CD1c-positive myeloid dendritic cell (primary cell): ENCODE measurements at regions not wholly inside any gene's neighbourhood (a gene's known extent, or its start where the extent isn't known, plus 50 kb on each side); places are given as distances from the start of the nearest gene placed in this dataset.
"Not testable (repeated sequence)": the region's sequence is repeated elsewhere in the genome, so short reads cannot be mapped to it uniquely, and the experiment has no call there.

Source experiments
- DNase-seq: peaks from one replicate; pipeline ENCODE4 v3.0.0-alpha.2; 2016; ENCODE audit errors: extremely low spot score

DNA sequence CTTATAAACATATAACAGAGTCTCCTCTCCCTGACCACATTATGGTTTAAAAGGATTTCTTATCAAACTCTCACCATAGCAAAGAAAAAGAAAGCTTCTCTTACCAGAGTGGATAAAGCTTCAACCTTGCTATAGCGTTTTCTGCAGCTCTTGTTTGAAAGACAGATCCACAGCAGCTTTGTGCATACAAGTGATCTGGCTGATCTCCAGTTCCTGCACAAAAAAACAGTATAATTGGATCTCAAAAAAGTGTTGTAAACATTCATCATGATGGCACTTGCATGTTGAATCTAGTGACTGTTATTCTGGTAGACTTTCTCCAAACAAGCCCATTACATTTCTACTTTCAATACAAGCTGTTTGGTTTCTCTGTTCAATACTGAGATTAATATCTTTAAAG, 178.9 kb upstream of the MGAT4C start:
- no peak for DNase-seq

DNA sequence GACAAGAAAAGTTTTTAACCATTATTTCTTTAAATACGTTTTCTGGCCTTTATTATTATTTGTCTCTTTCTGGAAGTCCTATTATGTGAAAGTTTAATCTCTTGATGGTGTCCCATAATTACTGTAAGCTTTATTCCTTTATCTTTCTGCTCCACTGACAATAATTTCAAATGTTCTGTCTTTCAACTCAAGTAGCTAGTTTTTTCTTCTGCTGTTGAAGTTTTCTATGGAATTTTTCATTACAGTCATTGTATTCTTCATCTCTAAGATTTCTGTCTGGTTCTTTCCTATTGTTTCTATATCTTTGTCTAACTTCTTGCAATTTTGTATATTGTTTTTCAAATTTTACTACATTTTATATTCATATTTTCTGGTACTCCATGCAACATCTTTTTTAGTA, 173.6 kb upstream of the MGAT4C start:
- DNase-seq: no peak

DNA sequence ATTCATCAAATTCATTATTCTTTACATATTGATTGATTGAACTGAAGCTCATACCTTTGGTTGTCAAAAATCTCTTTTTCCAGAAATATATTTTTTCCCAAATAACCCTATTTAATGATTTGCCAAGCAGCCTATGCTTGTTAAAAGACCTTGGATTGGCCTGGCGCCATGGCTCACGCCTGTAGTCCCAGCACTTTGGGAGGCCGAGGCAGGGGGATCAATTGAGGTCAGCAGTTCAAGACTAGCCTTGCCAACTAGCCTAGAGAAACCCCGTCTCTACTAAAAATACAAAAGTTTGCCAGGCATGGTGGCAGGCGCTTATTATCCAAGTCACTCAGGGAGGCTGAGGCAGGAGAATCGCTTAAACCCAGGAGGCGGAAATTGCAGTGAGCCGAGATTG, 165.1 kb upstream of the MGAT4C start:
- no peak for DNase-seq

DNA sequence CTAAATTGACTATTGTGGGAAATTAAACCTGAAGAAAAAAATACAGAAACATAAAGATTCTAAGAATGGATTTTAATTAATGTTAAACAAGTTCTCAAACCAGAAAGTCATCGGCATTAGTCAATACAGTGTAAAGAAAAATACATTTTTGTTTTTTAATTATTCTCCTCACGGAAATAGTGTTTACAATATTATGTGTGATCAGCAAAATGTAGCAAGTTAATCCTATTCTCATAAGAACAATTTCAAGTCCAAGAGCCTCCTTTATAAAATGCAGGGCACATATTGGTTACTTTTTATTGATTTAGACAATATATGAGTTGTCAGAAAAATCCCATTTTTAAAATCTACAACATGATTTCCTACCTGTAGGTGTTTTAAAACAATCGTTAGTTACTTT, 158.0 kb upstream of the MGAT4C start:
- DNase-seq: no peak

DNA sequence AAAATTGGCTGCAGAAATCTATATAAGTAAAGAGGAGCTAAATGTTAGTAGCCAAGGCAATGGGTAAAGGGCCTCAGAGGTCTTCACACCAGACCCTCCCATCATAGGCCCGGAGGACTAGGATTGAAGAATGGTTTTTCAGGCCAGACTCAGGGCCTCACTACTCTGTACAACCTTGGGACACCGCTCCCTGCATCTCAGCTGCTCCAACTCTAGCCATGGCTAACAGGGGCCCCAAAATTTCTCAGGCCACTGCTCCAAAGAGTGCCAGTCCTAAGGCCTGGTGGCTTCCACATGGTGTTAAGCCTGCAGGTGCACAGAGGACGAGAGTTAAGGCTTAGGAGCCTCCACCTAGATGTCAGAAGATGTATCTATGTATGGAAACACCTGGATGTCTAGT, 155.5 kb upstream of the MGAT4C start:
- DNase-seq: no peak

DNA sequence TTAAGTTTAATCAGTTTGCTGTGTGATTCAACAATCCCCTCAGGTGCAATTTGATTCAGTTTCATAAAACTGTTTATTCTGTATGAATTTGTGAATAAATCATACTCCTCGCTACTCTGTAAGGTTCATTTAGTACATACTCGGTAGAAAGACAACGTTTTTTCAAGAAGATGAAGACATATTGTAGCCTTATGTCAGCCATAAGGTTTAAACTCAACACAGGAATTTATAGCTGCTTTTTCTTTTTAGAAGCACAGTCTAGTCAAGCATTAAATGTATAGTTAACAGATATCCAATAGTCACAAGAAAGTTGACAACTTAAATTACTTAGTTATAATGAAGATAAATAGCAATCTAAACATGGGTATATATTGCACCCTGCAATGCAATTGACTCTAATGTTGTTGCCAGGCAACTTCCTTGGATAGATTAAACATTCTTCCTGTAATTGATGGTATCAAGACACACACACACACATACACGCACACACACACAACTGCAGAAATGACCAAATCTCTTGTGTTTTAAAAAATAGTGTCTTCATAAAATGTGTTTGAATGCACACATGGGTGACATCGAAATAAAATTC, 151.5 kb upstream of the MGAT4C start:
- no peak for DNase-seq

DNA sequence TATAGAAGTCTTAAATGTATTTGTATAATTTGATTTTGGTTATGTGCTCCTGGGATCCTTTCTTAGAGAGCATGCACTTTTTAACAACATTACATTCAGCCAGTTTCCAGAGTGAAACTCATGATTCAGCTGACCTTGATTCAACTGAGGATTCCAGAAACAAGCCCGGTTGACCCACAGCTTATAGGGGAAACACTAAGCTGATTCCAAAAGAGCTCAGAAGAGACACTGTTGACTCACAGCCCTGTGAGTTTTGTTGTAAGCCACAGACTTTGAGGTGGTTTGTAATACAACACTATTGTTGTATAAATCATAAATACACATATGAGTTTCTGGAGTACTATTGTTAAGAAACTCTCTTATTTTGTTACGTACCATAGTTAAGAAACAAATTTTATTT, 133.8 kb upstream of the MGAT4C start:
- DNase-seq: no peak

DNA sequence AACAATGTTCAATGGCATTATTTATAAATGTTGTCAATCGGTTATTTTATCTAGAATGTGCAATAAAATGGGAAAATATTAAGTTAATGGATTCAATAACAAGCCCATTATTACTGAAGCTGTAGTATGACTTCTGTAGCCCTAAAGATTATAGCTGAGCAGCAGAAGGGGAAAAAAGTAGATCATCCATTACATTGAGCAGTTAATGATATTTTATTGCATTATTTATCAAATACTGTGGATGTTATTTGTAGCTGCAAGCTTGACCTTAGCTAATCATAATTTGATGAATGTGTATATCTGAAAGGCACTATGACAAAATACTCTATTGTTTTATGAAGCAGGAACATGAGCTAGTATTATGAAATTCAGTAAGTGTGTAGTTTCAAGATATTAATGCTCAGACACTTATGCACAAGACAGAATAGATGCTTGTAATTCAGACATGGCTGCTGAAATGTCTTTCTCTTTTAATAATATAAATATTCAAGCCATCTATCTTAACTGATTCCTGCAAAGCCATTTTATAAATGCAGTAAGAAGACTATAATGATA, 131.5 kb upstream of the MGAT4C start:
- DNase-seq: no peak

DNA sequence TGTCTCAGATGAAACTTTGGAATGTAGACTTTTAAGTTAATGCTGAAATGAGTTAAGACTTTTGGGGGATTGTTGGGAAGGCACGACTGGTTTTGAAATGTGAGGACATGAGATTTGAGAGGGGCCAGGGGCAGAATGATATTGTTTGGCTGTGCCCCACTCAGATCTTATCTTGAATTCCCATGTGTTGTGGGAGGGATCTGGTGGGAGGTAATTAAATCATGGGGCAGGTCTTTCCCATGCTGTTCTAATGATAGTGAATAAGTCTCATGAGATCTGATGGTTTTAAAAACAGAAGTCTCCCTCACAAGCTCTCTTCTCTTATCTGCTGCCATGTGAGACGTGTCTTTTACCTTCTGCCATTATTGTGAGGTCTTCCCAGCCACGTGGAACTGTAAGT, 127.6 kb upstream of the MGAT4C start:
- DNase-seq: not testable (repeated sequence)

DNA sequence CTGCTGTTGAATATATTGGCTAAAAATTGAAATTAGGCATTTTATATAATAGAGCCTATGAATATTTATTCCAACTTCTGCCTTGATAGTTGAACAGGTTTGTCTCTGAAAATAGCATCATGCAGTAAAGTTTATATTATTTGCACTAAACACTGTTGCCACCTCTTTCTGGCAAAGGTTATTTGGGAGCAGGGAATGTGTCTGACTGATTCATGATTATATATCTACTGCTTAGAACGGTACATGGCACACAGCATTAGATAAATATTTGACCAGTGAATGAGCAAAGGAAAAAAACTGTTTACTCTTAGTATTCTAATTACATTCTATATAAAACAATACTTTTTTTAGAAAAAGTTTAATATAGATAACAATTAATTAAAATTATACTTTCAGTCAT, 123.1 kb upstream of the MGAT4C start:
- no peak for DNase-seq

DNA sequence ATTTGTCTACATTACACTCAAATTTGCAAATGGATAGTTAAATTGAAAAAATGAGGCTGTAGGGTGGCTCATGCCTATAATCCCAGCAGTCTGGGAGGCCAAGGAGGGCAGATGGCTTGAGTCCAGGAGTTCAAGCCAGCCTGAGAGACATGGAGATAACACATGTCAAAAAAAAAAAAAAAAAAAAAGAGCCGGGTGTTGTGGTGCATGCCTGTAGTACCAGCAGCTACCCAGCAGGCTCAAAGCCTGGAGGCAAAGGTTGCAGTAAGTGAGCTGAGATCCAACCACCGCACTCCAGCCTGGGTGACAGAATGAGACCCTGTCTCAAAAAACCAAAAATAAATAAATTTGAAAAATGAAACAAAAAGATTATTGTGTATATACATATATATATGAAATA, 119.9 kb upstream of the MGAT4C start:
- no peak for DNase-seq

DNA sequence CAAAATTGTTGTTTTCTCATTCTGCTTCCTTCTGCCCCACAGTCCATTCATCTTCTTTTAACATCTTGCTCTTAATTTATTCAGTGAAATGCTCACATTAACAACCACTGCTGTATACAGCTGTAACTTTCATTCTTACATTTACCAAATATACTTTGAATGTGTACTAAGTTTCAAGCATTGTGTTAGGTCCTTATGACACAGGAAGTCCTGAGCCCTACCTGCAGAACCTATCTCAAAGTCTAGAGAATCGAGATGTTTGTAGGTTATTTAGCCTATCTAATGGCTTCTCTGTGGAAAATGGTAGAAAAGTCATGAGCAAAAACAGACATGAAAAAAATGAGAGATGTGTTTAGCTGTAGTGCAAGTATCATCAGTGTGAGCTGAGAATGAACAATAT, 117.6 kb upstream of the MGAT4C start:
- no peak for DNase-seq

DNA sequence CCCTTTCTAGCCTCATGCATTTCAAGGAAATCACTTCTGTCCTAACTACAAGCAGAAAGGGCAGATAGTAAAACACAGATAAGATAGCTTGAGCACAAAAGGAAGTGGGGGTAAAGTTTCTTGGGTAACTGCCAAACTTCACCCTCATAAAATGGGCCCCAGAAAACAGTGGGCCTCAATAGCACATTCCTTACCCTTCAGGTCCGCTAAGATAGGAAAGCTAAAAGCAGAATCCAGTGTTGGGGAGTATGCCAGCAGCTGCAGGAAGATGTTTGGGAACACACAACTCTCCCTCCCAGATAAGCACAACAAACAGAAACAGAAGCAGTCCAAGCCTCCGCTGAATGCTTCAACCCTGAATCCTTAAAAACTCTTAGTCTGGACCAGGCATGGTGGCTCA, 110.9 kb upstream of the MGAT4C start:
- DNase-seq: no peak

DNA sequence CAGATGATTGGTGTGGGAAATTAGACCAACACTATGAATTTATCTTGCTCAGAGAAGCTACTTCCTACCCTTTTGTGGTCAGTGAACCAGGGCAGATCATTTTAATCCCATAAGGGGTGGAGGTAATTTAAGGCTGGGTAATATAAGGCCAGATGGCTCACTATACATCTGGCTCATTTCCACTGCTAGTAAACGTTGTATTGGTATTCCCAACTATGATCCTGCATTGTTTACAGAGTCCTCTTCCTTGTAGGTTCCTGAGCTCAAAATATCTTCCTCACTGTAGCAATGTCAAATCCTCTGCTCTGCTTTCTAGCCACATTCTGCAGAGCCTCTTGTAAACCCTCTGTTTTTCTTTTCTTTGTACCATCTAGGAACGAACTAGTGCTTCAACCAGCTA, 93.0 kb upstream of the MGAT4C start:
- DNase-seq: no peak

DNA sequence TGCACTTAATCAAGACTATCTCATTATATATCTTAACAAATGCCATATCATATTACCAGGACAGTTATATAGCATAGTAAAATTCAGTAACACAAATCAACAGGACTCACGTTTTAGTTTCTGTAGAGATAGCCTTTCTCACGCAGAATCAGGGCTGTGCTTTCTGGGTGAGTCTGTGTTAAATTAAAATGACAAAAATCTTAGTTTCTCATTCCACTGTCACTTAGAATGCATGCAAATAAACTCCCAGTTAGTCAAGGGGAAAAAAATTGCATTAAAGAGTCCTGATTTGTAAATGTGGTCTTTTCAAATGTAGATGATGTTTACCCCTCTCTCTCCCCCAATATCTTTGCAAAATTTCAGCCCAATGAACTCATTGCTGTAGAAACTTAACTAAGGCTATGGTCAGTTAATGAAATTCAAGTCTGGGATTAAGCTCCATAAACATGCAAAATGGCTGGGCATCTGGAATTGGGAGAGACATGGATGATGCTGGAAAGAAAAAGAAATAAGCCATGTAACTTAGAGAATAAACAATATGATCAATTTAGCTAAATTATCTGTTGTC, 77.8 kb upstream of the MGAT4C start:
- DNase-seq: no peak

DNA sequence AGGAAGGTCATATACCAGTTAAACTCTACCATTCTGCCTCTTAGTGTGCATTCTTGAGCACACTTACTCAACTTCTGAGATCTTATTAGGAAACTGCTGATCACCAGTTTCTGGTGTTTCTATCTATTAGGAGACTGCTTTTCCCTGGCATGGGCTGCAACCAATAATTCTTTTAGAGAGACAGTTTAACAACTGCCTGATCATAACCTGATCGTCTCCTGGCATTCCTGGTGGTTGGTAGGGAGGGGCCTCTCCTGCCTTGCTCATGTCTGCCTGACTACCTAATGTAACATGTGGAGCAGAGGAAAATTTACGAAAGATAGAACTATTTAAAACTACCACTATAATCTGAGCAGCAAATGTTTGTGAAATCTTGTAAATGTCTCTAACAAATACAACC, 75.3 kb upstream of the MGAT4C start:
- DNase-seq: no peak

DNA sequence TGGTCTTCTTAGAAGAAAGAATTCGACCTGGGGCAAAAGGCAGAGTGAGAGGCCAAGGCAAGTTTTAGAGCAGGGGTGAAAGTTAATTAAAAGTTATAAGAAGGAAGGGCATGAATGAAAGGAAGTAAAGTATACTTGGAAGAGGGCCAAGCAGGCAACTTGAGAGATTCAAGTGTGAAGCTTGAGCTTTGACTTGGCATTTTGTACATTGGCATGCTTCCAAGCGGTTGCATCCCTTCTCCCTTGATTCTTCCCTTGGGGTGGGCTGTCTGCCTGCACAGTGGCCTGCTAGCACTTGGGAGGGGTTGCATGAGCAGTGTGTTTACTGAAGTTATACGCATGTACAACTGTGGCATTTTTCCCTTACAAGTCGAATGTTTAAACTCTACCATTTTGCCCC, 74.8 kb upstream of the MGAT4C start:
- no peak for DNase-seq

DNA sequence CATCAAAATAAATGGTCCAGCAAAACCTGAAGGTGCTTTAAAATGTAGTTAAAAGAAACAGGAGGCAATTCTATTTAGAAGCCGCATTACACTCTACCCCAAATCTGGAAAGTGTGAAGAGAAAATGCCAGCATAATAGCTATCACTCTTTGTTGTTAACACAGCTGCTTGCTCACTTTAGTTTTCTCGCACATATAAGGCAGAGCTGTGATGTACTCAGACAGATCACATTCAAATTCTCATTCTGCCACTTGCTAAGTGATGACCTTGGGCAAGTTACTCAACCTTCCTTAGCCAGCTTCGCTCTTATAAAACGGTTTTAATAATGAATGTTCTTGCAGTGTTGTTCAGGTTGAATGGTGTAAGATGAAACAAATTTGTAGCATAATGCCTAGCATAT, 56.0 kb upstream of the MGAT4C start:
- no peak for DNase-seq
